GM19099 (cell line): ENCODE measurements at regions not wholly inside any gene's neighbourhood (a gene's known extent, or its start where the extent isn't known, plus 50 kb on each side); places are given as distances from the start of the nearest gene placed in this dataset.

ENCODE experiments used
- POLR2A ChIP-seq: IDR thresholded peaks from 3 replicates; pipeline ENCODE4 v1.6.1; 2011; ENCODE audit warnings: low read depth; ENCODE audit not compliant: insufficient read length; ENCODE audit errors: extremely low read depth

- no peak for TF ChIP-seq POLR2A
These were observed 261.5 kb upstream of the KCNMB2 start for GRCh38 chr3:178274711-178275110.

GRCh38 chr3:178275311-178275710, 260.9 kb upstream of the KCNMB2 start:
- no peak for TF ChIP-seq POLR2A

- no peak for TF ChIP-seq POLR2A
These were observed 260.4 kb upstream of the KCNMB2 start for GRCh38 chr3:178275793-178276192.

GRCh38 chr3:178277605-178278004, 258.6 kb upstream of the KCNMB2 start:
- no peak for TF ChIP-seq POLR2A

- no peak for TF ChIP-seq POLR2A
These were observed 252.7 kb upstream of the KCNMB2 start for GRCh38 chr3:178283561-178283960.

GRCh38 chr3:178284181-178284580, 252.1 kb upstream of the KCNMB2 start:
- TF ChIP-seq POLR2A = no peak

- no peak for TF ChIP-seq POLR2A
These were observed 248.2 kb upstream of the KCNMB2 start for GRCh38 chr3:178288074-178288473.

- no peak for TF ChIP-seq POLR2A
These were observed 246.6 kb upstream of the KCNMB2 start for GRCh38 chr3:178289544-178290160.

- no peak for TF ChIP-seq POLR2A
These were observed 244.5 kb upstream of the KCNMB2 start for GRCh38 chr3:178291574-178292370.

- TF ChIP-seq POLR2A = no peak
These were observed 240.8 kb upstream of the KCNMB2 start for GRCh38 chr3:178295292-178295912.

GRCh38 chr3:178297199-178297598, 239.0 kb upstream of the KCNMB2 start:
- TF ChIP-seq POLR2A = no peak

- TF ChIP-seq POLR2A = no peak
These were observed 238.5 kb upstream of the KCNMB2 start for GRCh38 chr3:178297740-178298139.

- no peak for TF ChIP-seq POLR2A
These were observed 235.7 kb upstream of the KCNMB2 start for GRCh38 chr3:178300441-178300959.

- no peak for TF ChIP-seq POLR2A
These were observed 233.0 kb upstream of the KCNMB2 start for GRCh38 chr3:178302966-178303930.
